Large intestine (tissue), 3 donors: ENCODE measurements at regions not wholly inside any gene's neighbourhood (a gene's known extent, or its start where the extent isn't known, plus 50 kb on each side); places are given as distances from the start of the nearest gene placed in this dataset.

ENCODE experiments used
- DNase-seq, 2 donors: peaks; one replicate each; pipeline versions ENCODE4 v3.0.0 to v3.0.0-alpha.2; 2013
- H3K27ac ChIP-seq: one replicate; pipeline ENCODE4 v1.5.1; 2013; ENCODE audit warnings: low read length
- H3K27me3 ChIP-seq: 2 replicates; pipeline ENCODE4 v1.6.1; 2013; ENCODE audit warnings: low read length; ENCODE audit not compliant: control insufficient read depth, insufficient read depth
- H3K36me3 ChIP-seq: 2 replicates; pipeline ENCODE4 v1.6.1; 2013; ENCODE audit warnings: low read length; ENCODE audit not compliant: control insufficient read depth, insufficient read depth
- H3K4me1 ChIP-seq: one replicate; pipeline ENCODE4 v1.6.1; 2013; ENCODE audit warnings: low read length; ENCODE audit not compliant: control insufficient read depth, insufficient read depth
- H3K4me3 ChIP-seq: one replicate; pipeline ENCODE4 v1.5.1; 2013; ENCODE audit warnings: low read length
- H3K9me3 ChIP-seq: one replicate; pipeline ENCODE4 v1.6.1; 2013; ENCODE audit warnings: mild to moderate bottlenecking, low read depth, low read length, moderate library complexity; ENCODE audit not compliant: control insufficient read depth
- whole genome bisulfite sequencing: methylation state at CpG from one replicate; pipeline ENCODE4 v1.1.5; 2013; ENCODE audit warnings: low lambda C conversion rate; ENCODE audit not compliant: insufficient coverage; 5-methylcytosine and 5-hydroxymethylcytosine counted together

- no peaks in the 10 kb centered on the region for H3K27me3 ChIP-seq
- no peaks in the 10 kb centered on the region for H3K4me1 ChIP-seq
- WGBS: 100% methylated on average over 2 of the region's 5 CpGs
- no peak overlapping the region for H3K27ac ChIP-seq
- H3K9me3 ChIP-seq: no peaks in the 10 kb centered on the region
- no peaks in the 10 kb centered on the region for H3K36me3 ChIP-seq
- no peak for DNase-seq
- H3K4me3 ChIP-seq: no peak overlapping the region
Observed at GRCh38 chrX:124478046-124478445, 131.7 kb downstream of the SH2D1A start.

- no CpG with 5 or more reads among the region's 4 CpGs for WGBS
Observed at GRCh38 chrX:124488412-124489161, 142.2 kb downstream of the SH2D1A start.

GRCh38 chrX:124493984-124494383, 147.6 kb downstream of the SH2D1A start:
- no peaks in the 10 kb centered on the region for H3K27me3 ChIP-seq
- H3K9me3 ChIP-seq: no peaks in the 10 kb centered on the region
- H3K36me3 ChIP-seq: no peaks in the 10 kb centered on the region
- DNase-seq: no peak
- H3K4me1 ChIP-seq: no peaks in the 10 kb centered on the region
- no peak overlapping the region for H3K4me3 ChIP-seq
- no peak overlapping the region for H3K27ac ChIP-seq

More at GRCh38 chrX:124488412-124489161, 142.2 kb downstream of the SH2D1A start:
- peak in 1 of 2 donors; percentile 6 for DNase-seq
- Histone ChIP-seq H3K27me3 (no peaks in the 10 kb centered on the region), H3K4me1 (no peaks in the 10 kb centered on the region), H3K9me3 (no peaks in the 10 kb centered on the region), H3K4me3 (no peak overlapping the region), H3K36me3 (no peaks in the 10 kb centered on the region), H3K27ac (no peak overlapping the region)

GRCh38 chrX:124497386-124497785, 151.0 kb downstream of the SH2D1A start:
- no peaks in the 10 kb centered on the region for H3K36me3 ChIP-seq
- WGBS: 80% methylated on average over 1 of the region's 4 CpGs
- H3K9me3 ChIP-seq: no peaks in the 10 kb centered on the region

GRCh38 chrX:124501586-124501985, 155.2 kb downstream of the SH2D1A start:
- DNase-seq: peak in 1 of 2 donors; percentile 1
- WGBS: no CpG with 5 or more reads among the region's 5 CpGs

More at GRCh38 chrX:124497386-124497785, 151.0 kb downstream of the SH2D1A start:
- Histone ChIP-seq H3K27ac (no peak overlapping the region), H3K27me3 (no peaks in the 10 kb centered on the region), H3K4me3 (no peak overlapping the region), H3K4me1 (no peaks in the 10 kb centered on the region)
- no peak for DNase-seq

GRCh38 chrX:124502166-124502565, 155.8 kb downstream of the SH2D1A start:
- no peaks in the 10 kb centered on the region for H3K4me1 ChIP-seq
- no peaks in the 10 kb centered on the region for H3K36me3 ChIP-seq
- DNase-seq: no peak
- no CpG with 5 or more reads among the region's 2 CpGs for WGBS
- no peak overlapping the region for H3K4me3 ChIP-seq
- no peak overlapping the region for H3K27ac ChIP-seq
- no peaks in the 10 kb centered on the region for H3K27me3 ChIP-seq
- H3K9me3 ChIP-seq: no peaks in the 10 kb centered on the region

More at GRCh38 chrX:124501586-124501985, 155.2 kb downstream of the SH2D1A start:
- Histone ChIP-seq H3K9me3 (no peaks in the 10 kb centered on the region), H3K4me3 (no peak overlapping the region), H3K27me3 (no peaks in the 10 kb centered on the region), H3K36me3 (no peaks in the 10 kb centered on the region), H3K4me1 (no peaks in the 10 kb centered on the region), H3K27ac (no peak overlapping the region)

GRCh38 chrX:124502599-124502998, 156.2 kb downstream of the SH2D1A start:
- no peak for DNase-seq
- Histone ChIP-seq H3K4me1 (no peaks in the 10 kb centered on the region), H3K9me3 (no peaks in the 10 kb centered on the region), H3K4me3 (no peak overlapping the region), H3K27ac (no peak overlapping the region), H3K36me3 (no peaks in the 10 kb centered on the region), H3K27me3 (no peaks in the 10 kb centered on the region)
- no CpG with 5 or more reads among the region's 3 CpGs for WGBS

- no peaks in the 10 kb centered on the region for H3K36me3 ChIP-seq
- no peaks in the 10 kb centered on the region for H3K4me1 ChIP-seq
- no peak overlapping the region for H3K27ac ChIP-seq
- no peak for DNase-seq
- no peaks in the 10 kb centered on the region for H3K9me3 ChIP-seq
- no CpG with 5 or more reads among the region's 7 CpGs for WGBS
- no peaks in the 10 kb centered on the region for H3K27me3 ChIP-seq
- H3K4me3 ChIP-seq: no peak overlapping the region
Observed at GRCh38 chrX:124504111-124504983, 158.0 kb downstream of the SH2D1A start.

GRCh38 chrX:124506066-124506465, 159.7 kb downstream of the SH2D1A start:
- DNase-seq: peak in 1 of 2 donors; percentile 2
- no peaks in the 10 kb centered on the region for H3K36me3 ChIP-seq
- H3K4me3 ChIP-seq: no peak overlapping the region
- H3K27ac ChIP-seq: no peak overlapping the region
- no CpG with 5 or more reads among the region's 3 CpGs for WGBS
- no peaks in the 10 kb centered on the region for H3K9me3 ChIP-seq
- no peaks in the 10 kb centered on the region for H3K27me3 ChIP-seq
- no peaks in the 10 kb centered on the region for H3K4me1 ChIP-seq

- Histone ChIP-seq H3K9me3 (no peaks in the 10 kb centered on the region), H3K27ac (no peak overlapping the region), H3K27me3 (no peaks in the 10 kb centered on the region), H3K36me3 (no peaks in the 10 kb centered on the region), H3K4me1 (no peaks in the 10 kb centered on the region), H3K4me3 (no peak overlapping the region)
- peak in 1 of 2 donors; percentile 3 for DNase-seq
- WGBS: no CpG with 5 or more reads among the region's 2 CpGs
Observed at GRCh38 chrX:124507246-124507645, 160.9 kb downstream of the SH2D1A start.
